ENCODE measurements at regions not wholly inside any gene's neighbourhood (a gene's known extent, or its start where the extent isn't known, plus 50 kb on each side); places are given as distances from the start of the nearest gene placed in this dataset.

DNA sequence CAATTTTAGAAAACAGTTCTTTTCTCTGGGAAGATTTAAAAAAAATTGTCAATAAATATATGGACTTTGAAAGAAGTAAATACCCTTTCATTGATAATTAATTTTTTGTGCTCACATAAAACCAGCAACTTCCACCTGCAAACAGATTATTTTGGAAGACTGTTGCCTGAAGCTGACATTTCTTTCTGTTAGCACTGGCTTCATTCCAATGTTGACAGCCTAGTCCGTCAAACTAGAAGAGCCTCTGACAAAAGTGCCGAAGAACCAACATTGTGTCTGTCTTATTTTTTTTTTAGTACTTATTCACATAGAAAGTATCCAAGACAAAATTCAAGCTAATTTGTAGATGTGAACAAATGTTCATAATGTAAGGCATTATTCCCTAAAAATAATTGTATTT, 108.6 kb upstream of the TMEM161B start:
- TF ChIP-seq GATA2 (IDR thresholded peaks at IDR 0.05; ENCODE audit: low read depth, low read length) (no peak), GATA3 (IDR thresholded peaks at IDR 0.05; ENCODE audit: low read depth, low read length) (no peak)
